Loucy (cell line): ENCODE measurements at regions not wholly inside any gene's neighbourhood (a gene's known extent, or its start where the extent isn't known, plus 50 kb on each side); places are given as distances from the start of the nearest gene placed in this dataset.

Experiments
- EZH2phosphoT487 ChIP-seq: fragments of 200-600 bp; IDR thresholded peaks from 2 replicates; pipeline ENCODE4 v1.6.1; 2018; ENCODE audit warnings: antibody characterized with exemption, mild to moderate bottlenecking, moderate library complexity, borderline replicate concordance
- TF ChIP-seq, protein P1 (sequence below): fragments of 200-600 bp; sonication (generic); conservative IDR thresholded peaks from 2 replicates; pipeline ENCODE4 v1.5.1; 2014; ENCODE audit warnings: mild to moderate bottlenecking, antibody characterized with exemption, low read length

- TF ChIP-seq, protein P1, sequence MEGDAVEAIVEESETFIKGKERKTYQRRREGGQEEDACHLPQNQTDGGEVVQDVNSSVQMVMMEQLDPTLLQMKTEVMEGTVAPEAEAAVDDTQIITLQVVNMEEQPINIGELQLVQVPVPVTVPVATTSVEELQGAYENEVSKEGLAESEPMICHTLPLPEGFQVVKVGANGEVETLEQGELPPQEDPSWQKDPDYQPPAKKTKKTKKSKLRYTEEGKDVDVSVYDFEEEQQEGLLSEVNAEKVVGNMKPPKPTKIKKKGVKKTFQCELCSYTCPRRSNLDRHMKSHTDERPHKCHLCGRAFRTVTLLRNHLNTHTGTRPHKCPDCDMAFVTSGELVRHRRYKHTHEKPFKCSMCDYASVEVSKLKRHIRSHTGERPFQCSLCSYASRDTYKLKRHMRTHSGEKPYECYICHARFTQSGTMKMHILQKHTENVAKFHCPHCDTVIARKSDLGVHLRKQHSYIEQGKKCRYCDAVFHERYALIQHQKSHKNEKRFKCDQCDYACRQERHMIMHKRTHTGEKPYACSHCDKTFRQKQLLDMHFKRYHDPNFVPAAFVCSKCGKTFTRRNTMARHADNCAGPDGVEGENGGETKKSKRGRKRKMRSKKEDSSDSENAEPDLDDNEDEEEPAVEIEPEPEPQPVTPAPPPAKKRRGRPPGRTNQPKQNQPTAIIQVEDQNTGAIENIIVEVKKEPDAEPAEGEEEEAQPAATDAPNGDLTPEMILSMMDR: no peak
- TF ChIP-seq EZH2phosphoT487: no peak
These were observed 822.4 kb upstream of the NEGR1 start for GRCh38 chr1:73104749-73105148.
